Spinal cord (tissue), 9 donors: ENCODE measurements at regions not wholly inside any gene's neighbourhood (a gene's known extent, or its start where the extent isn't known, plus 50 kb on each side); places are given as distances from the start of the nearest gene placed in this dataset.

Experiments
- DNase-seq, 6 donors: peaks; one replicate each; pipeline versions ENCODE4 v3.0.0 to v3.0.0-alpha.2; 2013 to 2015; ENCODE audit warnings: low spot score in 6 of 6, low read depth in 4 of 6
- H3K27ac ChIP-seq: one replicate; pipeline ENCODE4 v1.5.1; 2013; ENCODE audit warnings: low read depth, low read length, control low read depth
- H3K27me3 ChIP-seq: one replicate; pipeline ENCODE4 v1.6.1; 2013; ENCODE audit warnings: low read length; ENCODE audit not compliant: control insufficient read depth, insufficient read depth
- H3K36me3 ChIP-seq: one replicate; pipeline ENCODE4 v1.6.1; 2013; ENCODE audit warnings: low read length; ENCODE audit not compliant: control insufficient read depth, insufficient read depth
- H3K4me1 ChIP-seq: one replicate; pipeline ENCODE4 v1.6.1; 2013; ENCODE audit warnings: low read length; ENCODE audit not compliant: control insufficient read depth, insufficient read depth
- H3K4me3 ChIP-seq: one replicate; pipeline ENCODE4 v1.5.1; 2013; ENCODE audit warnings: low read depth, low read length, control low read depth
- H3K9me3 ChIP-seq: one replicate; pipeline ENCODE4 v1.6.1; 2013; ENCODE audit warnings: low read length; ENCODE audit not compliant: control insufficient read depth, insufficient read depth
- WGBS: methylation state at CpG from one replicate; pipeline ENCODE4 v1.1.5; 2013; ENCODE audit warnings: missing lambda C conversion rate; ENCODE audit not compliant: insufficient coverage; 5-methylcytosine and 5-hydroxymethylcytosine counted together
- donor health status: healthy.

DNA sequence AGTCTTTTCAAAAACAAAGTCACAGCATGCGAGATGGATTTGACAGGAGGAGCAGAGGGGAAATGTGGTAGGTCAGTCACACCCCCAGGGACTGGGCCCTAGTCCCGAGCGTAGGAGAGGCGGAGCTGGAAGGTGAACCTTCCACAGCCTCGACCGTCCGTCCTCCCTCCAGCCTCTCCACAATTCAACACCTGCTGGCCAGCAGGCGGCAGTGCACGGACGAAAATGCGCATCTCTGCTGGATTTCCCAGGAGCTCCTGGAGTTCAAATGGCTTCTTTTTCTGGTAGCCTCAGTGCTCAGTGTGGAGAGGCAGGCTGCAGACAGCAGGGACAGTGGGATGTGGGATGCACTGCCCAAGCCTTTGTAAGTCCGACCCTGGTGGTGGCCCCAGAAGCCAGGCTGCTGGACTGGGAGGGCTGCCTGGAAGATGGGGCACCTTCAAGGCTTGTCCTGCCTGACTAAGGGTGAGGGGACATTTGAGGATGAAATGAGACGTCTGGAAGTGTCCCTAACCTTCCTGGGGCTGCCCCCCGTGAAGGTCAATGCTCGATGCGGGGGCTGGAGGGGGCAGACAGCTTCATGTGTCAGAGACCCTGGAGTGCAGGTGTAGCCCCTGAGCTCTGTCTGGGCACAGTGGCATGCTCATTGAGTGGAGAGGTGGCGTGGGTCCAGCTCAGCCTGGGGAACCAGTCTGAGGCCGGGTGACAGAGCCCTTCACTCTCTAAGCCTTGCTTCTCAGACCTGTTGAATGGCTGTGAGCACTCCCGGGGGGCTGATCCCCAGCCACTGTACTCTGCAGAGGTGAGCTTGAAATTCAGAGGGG, 189.5 kb downstream of the TFCP2L1 start:
- Histone ChIP-seq H3K36me3 (no peaks in the 10 kb centered on the region), H3K27me3 (peaks cover 2% of the 10 kb centered on the region), H3K4me3 (no peak overlapping the region), H3K27ac (no peak overlapping the region), H3K9me3 (no peaks in the 10 kb centered on the region), H3K4me1 (peaks cover 23% of the 10 kb centered on the region)
- 29% methylated on average over 17 of the region's 19 CpGs for WGBS
- DNase-seq: peak in 4 of 6 donors; percentile 42 to 90 (median 64)

DNA sequence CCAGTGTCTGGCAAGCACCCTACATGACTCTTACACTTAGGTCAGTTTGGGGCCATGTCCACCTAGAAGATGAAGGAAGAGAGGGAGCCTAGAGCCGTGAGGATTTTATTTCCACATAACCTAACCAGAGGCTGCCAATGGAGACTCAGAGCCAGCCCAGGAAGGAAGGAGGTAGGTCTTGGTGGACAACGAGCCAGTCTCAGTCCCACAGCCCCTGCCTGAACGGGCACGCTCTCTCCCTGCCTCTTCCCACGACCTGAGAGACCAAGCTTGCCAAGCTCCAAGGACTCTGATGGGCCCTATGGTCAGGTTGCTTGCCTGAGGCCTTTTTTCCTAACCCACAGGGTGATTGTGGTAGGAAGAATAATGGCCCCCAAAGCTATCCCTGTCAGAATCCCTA, 188.4 kb downstream of the TFCP2L1 start:
- Histone ChIP-seq H3K27ac (no peak overlapping the region), H3K4me3 (no peak overlapping the region), H3K27me3 (peaks cover 4% of the 10 kb centered on the region), H3K4me1 (peaks cover 23% of the 10 kb centered on the region), H3K9me3 (no peaks in the 10 kb centered on the region), H3K36me3 (no peaks in the 10 kb centered on the region)
- WGBS: no CpG with 5 or more reads among the region's 5 CpGs
- DNase-seq: no peak

DNA sequence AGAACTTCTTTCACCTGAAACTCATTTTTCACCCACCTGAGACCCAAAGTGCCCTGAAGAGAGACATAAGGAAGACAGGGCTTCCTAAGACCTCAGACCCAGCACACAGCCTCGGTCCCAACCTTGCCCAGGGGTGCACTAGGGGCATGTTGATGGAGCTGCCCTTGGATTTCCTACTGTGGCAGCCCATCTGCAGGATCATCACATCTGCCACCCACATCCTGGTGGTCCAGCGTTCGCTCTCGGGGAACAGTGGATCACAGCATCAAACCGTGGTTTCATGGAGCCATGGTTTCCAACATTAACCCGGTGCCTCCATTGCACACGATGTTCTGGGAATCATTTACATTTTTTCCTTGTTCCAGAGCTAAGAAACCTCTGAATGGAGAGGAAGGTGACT, 186.4 kb downstream of the TFCP2L1 start:
- WGBS: 88% methylated on average over 5 of the region's 7 CpGs
- Histone ChIP-seq H3K36me3 (no peaks in the 10 kb centered on the region), H3K27ac (no peak overlapping the region), H3K4me1 (peaks cover 23% of the 10 kb centered on the region), H3K4me3 (no peak overlapping the region), H3K9me3 (no peaks in the 10 kb centered on the region), H3K27me3 (peaks cover 4% of the 10 kb centered on the region)
- DNase-seq: no peak

DNA sequence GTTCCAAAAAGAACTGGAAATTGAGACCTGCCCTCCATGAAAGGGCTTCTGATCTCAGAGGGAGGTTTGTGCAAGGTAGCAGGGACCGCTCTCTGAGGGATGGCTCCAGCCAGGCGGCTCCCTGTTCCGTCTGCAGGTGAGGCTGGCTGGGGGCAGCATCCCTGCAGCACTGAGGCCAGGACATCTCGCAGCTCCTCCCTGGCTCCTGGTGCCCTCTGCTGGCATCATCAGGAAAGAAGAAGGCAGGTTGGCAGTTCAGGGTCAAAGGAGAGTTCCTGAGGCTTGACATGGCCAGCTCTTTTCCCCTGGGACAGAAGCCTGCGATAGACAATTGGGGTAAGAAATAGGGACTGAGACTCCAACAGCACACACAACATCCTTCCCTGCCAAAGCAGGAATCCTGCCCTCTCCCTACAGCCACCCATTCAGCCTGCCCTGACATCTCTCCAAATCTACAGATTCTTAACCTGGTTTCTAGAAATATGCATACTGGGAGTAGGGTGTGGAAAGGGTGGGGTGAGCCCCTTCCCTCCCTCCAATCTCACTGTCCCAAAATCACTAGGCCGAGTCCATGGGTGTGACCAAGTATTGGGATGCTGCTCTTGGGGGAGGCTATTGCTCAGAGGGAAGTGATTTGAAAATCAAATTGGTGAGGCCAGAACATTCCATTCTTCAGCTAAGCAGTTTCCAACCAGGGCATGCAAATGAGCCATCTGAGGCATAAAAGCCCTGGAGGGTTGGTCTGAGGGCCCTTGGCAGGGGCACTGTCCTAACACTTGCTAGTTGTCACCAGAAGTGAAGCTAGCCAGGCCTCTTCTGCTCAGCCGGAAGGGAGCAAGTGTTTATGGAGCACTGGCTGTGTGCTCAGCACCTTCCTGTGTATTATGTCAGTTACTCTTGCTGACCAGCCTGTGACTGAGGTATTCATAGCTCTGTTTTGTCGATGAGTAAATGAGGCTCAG, 185.4 kb downstream of the TFCP2L1 start:
- DNase-seq: peak in 2 of 6 donors; percentile 36 to 59
- H3K27ac ChIP-seq: no peak overlapping the region

DNA sequence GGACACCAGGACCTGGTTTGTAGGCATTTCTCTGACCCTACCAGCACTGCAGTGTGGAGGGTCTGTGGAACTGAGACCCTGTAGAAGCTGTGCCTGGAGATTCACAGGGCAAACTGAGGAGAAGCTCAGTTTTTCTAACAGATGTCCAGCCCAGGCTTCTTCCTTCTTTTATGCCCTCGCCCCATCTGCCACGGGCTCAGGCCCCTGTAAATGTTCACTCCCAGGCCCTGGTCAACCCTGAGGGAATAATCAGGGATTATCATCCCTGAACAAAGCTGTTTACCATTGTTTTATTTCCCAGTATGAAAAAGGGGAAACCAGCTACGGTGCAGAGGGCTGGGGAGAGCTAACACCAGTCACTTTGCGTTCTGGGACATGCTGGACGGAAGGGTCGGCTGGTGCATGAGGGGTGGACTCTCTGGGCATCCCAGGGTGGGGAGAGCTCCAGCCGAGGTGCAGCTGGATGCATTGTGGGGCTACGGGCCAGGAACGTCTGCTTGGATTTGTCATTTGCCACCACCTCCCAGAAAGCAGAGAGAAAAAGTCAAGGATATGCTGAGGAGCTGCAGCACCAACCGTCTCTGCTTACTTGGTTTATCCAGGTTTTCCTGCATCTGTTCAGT, 183.8 kb downstream of the TFCP2L1 start:
- peaks cover 2% of the 10 kb centered on the region for H3K27me3 ChIP-seq
- peaks cover 15% of the 10 kb centered on the region for H3K4me1 ChIP-seq
- H3K36me3 ChIP-seq: no peaks in the 10 kb centered on the region
- no peak overlapping the region for H3K4me3 ChIP-seq
- H3K9me3 ChIP-seq: no peaks in the 10 kb centered on the region
- DNase-seq: no peak
- 84% methylated on average over 9 of the region's 10 CpGs for WGBS
- no peak overlapping the region for H3K27ac ChIP-seq

More for the DNA sequence above, 185.4 kb downstream of the TFCP2L1 start:
- no peak overlapping the region for H3K4me3 ChIP-seq
- WGBS: 50% methylated on average over 7 of the region's 8 CpGs
- H3K4me1 ChIP-seq: peaks cover 23% of the 10 kb centered on the region
- H3K36me3 ChIP-seq: no peaks in the 10 kb centered on the region
- peaks cover 4% of the 10 kb centered on the region for H3K27me3 ChIP-seq
- no peaks in the 10 kb centered on the region for H3K9me3 ChIP-seq

DNA sequence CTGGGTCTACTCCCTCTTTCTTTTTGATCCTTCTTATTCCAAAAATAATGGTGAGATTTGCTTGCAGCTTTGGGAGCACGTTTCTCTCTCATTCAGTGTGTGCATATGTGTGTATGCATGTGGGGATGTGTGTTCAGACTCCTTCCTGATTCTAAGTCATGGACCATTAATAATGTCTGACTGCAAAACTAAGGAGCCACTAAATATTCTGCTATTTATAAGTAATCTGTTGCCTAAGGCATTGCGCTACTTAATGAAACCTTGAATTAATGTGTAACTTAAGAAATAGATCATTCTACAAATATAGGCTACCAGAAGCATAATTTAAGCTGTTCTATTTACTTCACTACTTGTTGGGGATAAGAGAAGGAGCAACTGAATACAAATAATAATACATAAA, 182.1 kb downstream of the TFCP2L1 start:
- Histone ChIP-seq H3K4me3 (no peak overlapping the region), H3K36me3 (no peaks in the 10 kb centered on the region), H3K27me3 (peaks cover 2% of the 10 kb centered on the region), H3K9me3 (no peaks in the 10 kb centered on the region), H3K27ac (no peak overlapping the region), H3K4me1 (peaks cover 15% of the 10 kb centered on the region)
- DNase-seq: peak in 1 of 6 donors; percentile 8
- WGBS: no CpG with 5 or more reads among the region's 2 CpGs

DNA sequence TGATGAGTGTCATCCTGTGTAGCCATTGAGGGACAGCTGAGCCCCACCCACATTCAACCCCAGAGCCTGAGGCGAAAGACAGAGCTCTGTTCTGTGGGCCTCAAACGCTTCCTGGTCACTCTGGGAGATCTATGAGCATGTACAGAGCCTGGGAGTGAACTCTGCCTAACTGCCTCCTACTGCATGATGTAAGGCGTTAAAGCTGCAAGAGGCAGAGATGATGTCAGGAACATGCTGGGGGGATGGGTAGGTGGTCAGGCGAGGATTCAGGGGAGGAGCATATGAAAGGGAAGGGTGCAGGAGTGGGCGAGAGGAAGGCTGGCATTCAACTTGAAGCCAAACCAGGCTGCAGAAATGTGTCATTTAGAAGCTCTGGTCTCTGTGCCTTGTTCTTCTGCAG, 181.0 kb downstream of the TFCP2L1 start:
- DNase-seq: no peak
- Histone ChIP-seq H3K27ac (no peak overlapping the region), H3K36me3 (no peaks in the 10 kb centered on the region), H3K4me1 (peaks cover 10% of the 10 kb centered on the region), H3K4me3 (no peak overlapping the region), H3K9me3 (no peaks in the 10 kb centered on the region), H3K27me3 (peaks cover 2% of the 10 kb centered on the region)
- WGBS: 63% methylated on average over 5 of the region's 5 CpGs

DNA sequence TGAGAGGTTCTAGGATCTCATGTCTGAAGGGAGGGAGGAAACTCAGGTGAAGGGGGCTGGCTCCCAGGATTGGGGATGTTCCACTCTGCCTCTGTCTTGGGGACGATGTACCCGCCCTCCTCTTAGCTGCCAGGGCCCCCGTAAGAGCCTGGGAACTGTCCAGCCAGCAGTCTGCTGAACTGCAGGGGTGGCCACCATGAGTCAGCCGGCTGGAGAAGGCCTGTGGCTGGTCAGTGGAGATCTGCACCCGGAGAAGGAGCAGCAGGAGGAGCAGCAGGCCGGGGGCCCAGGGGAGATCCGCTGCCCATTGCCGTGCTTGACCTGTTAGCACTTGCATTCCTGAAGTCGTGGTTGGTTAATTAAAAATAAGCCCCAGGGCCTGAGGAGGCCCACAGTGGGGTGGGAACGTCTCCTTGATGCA, 180.3 kb downstream of the TFCP2L1 start:
- no peaks in the 10 kb centered on the region for H3K9me3 ChIP-seq
- H3K4me1 ChIP-seq: peaks cover 5% of the 10 kb centered on the region
- 59% methylated on average over 10 of the region's 10 CpGs for WGBS
- H3K27me3 ChIP-seq: peaks cover 2% of the 10 kb centered on the region
- H3K4me3 ChIP-seq: no peak overlapping the region
- DNase-seq: no peak
- no peak overlapping the region for H3K27ac ChIP-seq
- H3K36me3 ChIP-seq: no peaks in the 10 kb centered on the region

DNA sequence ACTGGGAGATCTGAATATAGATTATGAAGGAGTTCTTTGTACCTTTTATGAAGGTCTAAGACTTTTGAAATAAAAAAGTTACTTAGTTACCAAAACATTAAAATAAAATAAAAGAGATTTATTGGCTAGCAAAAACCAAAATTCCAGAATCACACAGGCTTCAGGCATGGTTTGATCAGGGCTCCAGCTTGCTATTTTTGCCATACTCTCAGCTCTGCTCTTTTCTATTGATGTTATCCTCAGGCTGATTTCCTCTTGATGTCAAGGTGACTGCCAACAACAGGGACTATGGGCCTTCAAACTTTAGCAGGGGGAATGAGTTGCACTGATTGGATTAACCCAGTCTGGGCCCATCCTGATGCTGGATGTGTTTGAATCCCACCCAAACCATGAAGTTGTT, 174.1 kb downstream of the TFCP2L1 start:
- Histone ChIP-seq H3K36me3 (no peaks in the 10 kb centered on the region), H3K4me3 (no peak overlapping the region), H3K27ac (no peak overlapping the region), H3K4me1 (no peaks in the 10 kb centered on the region), H3K9me3 (no peaks in the 10 kb centered on the region), H3K27me3 (no peaks in the 10 kb centered on the region)
- DNase-seq: no peak
